SK-N-SH (cell line): ENCODE measurements at regions not wholly inside any gene's neighbourhood (a gene's known extent, or its start where the extent isn't known, plus 50 kb on each side); places are given as distances from the start of the nearest gene placed in this dataset.

ENCODE experiments used
- CTCF ChIA-PET: fragments of 300-600, 350-600 bp; formaldehyde crosslinking; extraction: SDS; loops from one replicate; lab custom pipeline; 2021; lab: Yijun Ruan, JAX
- POLR2A ChIA-PET: fragments of 350-600 bp; sonication (Branson Sonifier 250); formaldehyde crosslinking; extraction: SDS; loops from one replicate; lab custom pipeline; 2020; ENCODE audit warnings: antibody characterized with exemption, inconsistent platforms; lab: Yijun Ruan, JAX
- DNase-seq: peaks from one replicate; pipeline ENCODE4 v3.0.0; 2012
- H2AFZ ChIP-seq: fragments of 200-600 bp; sonication (generic); 2 replicates; pipeline ENCODE4 v1.8.1; 2016; ENCODE audit warnings: antibody characterized with exemption, mild to moderate bottlenecking, low read depth
- H3F3A ChIP-seq: fragments of 200-600 bp; sonication (generic); replicated peaks from 2 replicates; pipeline ENCODE3; 2016; ENCODE audit warnings: antibody characterized with exemption, mild to moderate bottlenecking; ENCODE audit not compliant: insufficient read depth
- H3K27ac ChIP-seq, 2 experiments: fragments of 200-500 bp in 1 of 2; fragments of 200-600 bp in 1 of 2; sonication (Bioruptor generic) in 1 of 2; sonication (generic), shearing (Covaris generic) in 1 of 2; 2 replicates each; pipeline versions ENCODE4 v1.5.1 to v1.6.1; 2014 to 2016; ENCODE audit warnings: low read depth in 2 of 2, inconsistent platforms in 1 of 2, low read length in 1 of 2, mild to moderate bottlenecking in 1 of 2, mixed read lengths in 1 of 2
- H3K27me3 ChIP-seq: fragments of 200-600 bp; sonication (generic), shearing (Covaris generic); 2 replicates; pipeline ENCODE4 v1.6.1; 2016; ENCODE audit warnings: mixed run types; ENCODE audit not compliant: insufficient read depth
- H3K36me3 ChIP-seq, 2 experiments: fragments of 200-500 bp in 1 of 2; fragments of 200-600 bp in 1 of 2; sonication (Bioruptor generic) in 1 of 2; sonication (generic) in 1 of 2; replicated peaks in 1 of 2; 2 replicates each; pipeline versions ENCODE3 to v1.5.1; 2014 to 2016; ENCODE audit warnings: low read length in 1 of 2, mild to moderate bottlenecking in 1 of 2; ENCODE audit not compliant: insufficient read depth in 2 of 2, control insufficient read depth in 1 of 2
- H3K4me1 ChIP-seq, 2 experiments: fragments of 200-500 bp in 1 of 2; fragments of 200-600 bp in 1 of 2; sonication (Bioruptor generic) in 1 of 2; sonication (generic), shearing (Covaris generic) in 1 of 2; 2 replicates each; pipeline versions ENCODE4 v1.5.1 to v1.6.1; 2014 to 2016; ENCODE audit warnings: low read depth in 1 of 2, low read length in 1 of 2, mixed run types in 1 of 2; ENCODE audit not compliant: insufficient read depth in 2 of 2, control insufficient read depth in 1 of 2
- H3K4me2 ChIP-seq: fragments of 200-600 bp; sonication (generic), shearing (Covaris generic); 2 replicates; pipeline ENCODE4 v1.6.1; 2017; ENCODE audit warnings: mixed run types
- H3K4me3 ChIP-seq, 2 experiments: fragments of 200-500 bp in 1 of 2; fragments of 200-600 bp in 1 of 2; sonication (Bioruptor generic) in 1 of 2; sonication (generic), shearing (Covaris generic) in 1 of 2; 2 replicates each; pipeline versions ENCODE4 v1.5.1 to v1.8.1; 2014 to 2016; ENCODE audit warnings: low read depth in 2 of 2, inconsistent platforms in 1 of 2, low read length in 1 of 2, mild to moderate bottlenecking in 1 of 2, mixed read lengths in 1 of 2, moderate library complexity in 1 of 2
- H3K79me2 ChIP-seq: fragments of 200-600 bp; sonication (generic); 2 replicates; pipeline ENCODE4 v1.8.1; 2017; ENCODE audit warnings: mild to moderate bottlenecking; ENCODE audit not compliant: insufficient read depth
- H3K9ac ChIP-seq: fragments of 200-600 bp; sonication (generic); 2 replicates; pipeline ENCODE4 v1.6.1; 2017; ENCODE audit warnings: mixed run types
- H3K9me2 ChIP-seq: fragments of 200-600 bp; sonication (generic); 2 replicates; pipeline ENCODE4 v1.6.1; 2017; ENCODE audit warnings: mixed run types
- H3K9me3 ChIP-seq: fragments of 200-600 bp; sonication (generic); 2 replicates; pipeline ENCODE4 v1.6.1; 2017; ENCODE audit warnings: mixed run types, mild to moderate bottlenecking, moderate library complexity
- H4K20me1 ChIP-seq: fragments of 200-600 bp; sonication (generic); 2 replicates; pipeline ENCODE4 v1.6.1; 2017; ENCODE audit warnings: mild to moderate bottlenecking, mixed run types; ENCODE audit not compliant: insufficient read depth
- CHD2 ChIP-seq: fragments of 150-350 bp; IDR thresholded peaks from 2 replicates; pipeline ENCODE4 v1.6.1; 2018; ENCODE audit warnings: low read length; ENCODE audit not compliant: partially characterized antibody
- EP300 ChIP-seq, 2 experiments: IDR thresholded peaks; 2 replicates each; pipeline versions ENCODE4 v1.4.0 to v1.6.1; 2012; ENCODE audit warnings: borderline replicate concordance in 1 of 2, low read depth in 1 of 2, low read length in 1 of 2
- EZH2phosphoT487 ChIP-seq: fragments of 200-600 bp; sonication (generic); IDR thresholded peaks from 2 replicates; pipeline ENCODE4 v1.6.1; 2017; ENCODE audit warnings: low read depth, mixed run types, mild to moderate bottlenecking, antibody characterized with exemption, moderate library complexity, borderline replicate concordance
- MEF2A ChIP-seq: IDR thresholded peaks from 2 replicates; pipeline ENCODE4 v1.4.0; 2012; ENCODE audit warnings: low read depth, borderline replicate concordance
- MXI1 ChIP-seq: IDR thresholded peaks from 2 replicates; pipeline ENCODE4 v1.6.1; 2012; ENCODE audit warnings: mild to moderate bottlenecking, low read depth, low read length, improper control_type of control experiment
- PBX3 ChIP-seq: IDR thresholded peaks from 2 replicates; pipeline ENCODE4; 2012
- SIN3A ChIP-seq: IDR thresholded peaks from 2 replicates; pipeline ENCODE4 v1.6.1; 2012; ENCODE audit warnings: low read depth, mild to moderate bottlenecking, low read length, moderate library complexity, borderline replicate concordance
- SMC3 ChIP-seq: IDR thresholded peaks from 2 replicates; pipeline ENCODE4 v1.6.1; 2012; ENCODE audit warnings: low read depth, low read length, improper control_type of control experiment
- TCF12 ChIP-seq: IDR thresholded peaks from 2 replicates; pipeline ENCODE4 v1.4.0; 2012
- USF2 ChIP-seq: fragments of 150-350 bp; IDR thresholded peaks from 2 replicates; pipeline ENCODE4 v1.6.1; 2017; ENCODE audit warnings: antibody characterized with exemption, low read length, low read depth, borderline replicate concordance
- ZBTB33 ChIP-seq: IDR thresholded peaks from 2 replicates; pipeline ENCODE4 v1.4.0; 2012; ENCODE audit warnings: low read depth, borderline replicate concordance
- WGBS: methylation state at CpG from one replicate; pipeline ENCODE4 v1.1.6; 2017; ENCODE audit warnings: low lambda C conversion rate; 5-methylcytosine and 5-hydroxymethylcytosine counted together
- TF ChIP-seq, protein P1 (sequence below): fragments of 200-600 bp; sonication (generic); IDR thresholded peaks from 2 replicates; pipeline ENCODE4 v1.6.1; 2017; ENCODE audit warnings: antibody characterized with exemption, mild to moderate bottlenecking, moderate library complexity

GRCh38 chr4:122249357-122249756 lies 97.2 kb downstream of the BLTP1 start:
- no peaks in the 10 kb centered on the region for H3K9me3 ChIP-seq
- no peaks in the 10 kb centered on the region for H3K9me2 ChIP-seq
- ChIA-PET CTCF (no interaction called here), POLR2A (no interaction called here)
- 100% methylated on average over 1 of the region's 1 CpG for WGBS
- H4K20me1 ChIP-seq = no peaks in the 10 kb centered on the region
- H3K9ac ChIP-seq = no peak overlapping the region
- no peaks in the 10 kb centered on the region for H3K79me2 ChIP-seq
- no peak for TF ChIP-seq SIN3A
- no peak for TF ChIP-seq MXI1
- no peak for TF ChIP-seq PBX3
- TF ChIP-seq TCF12 = no peak
- no peak for TF ChIP-seq EZH2phosphoT487
- TF ChIP-seq MEF2A = no peak
- no peak for TF ChIP-seq USF2
- no peak for TF ChIP-seq CHD2
- no peak overlapping the region for H3K27ac ChIP-seq
- peaks cover 51 to 84% of the 10 kb centered on the region in 2 experiments for H3K36me3 ChIP-seq
- no peak for DNase-seq
- no peaks in the 10 kb centered on the region for H3K4me1 ChIP-seq
- H3F3A ChIP-seq = no peaks in the 10 kb centered on the region
- H2AFZ ChIP-seq = no peak overlapping the region
- no peak overlapping the region for H3K4me3 ChIP-seq
- no peaks in the 10 kb centered on the region for H3K27me3 ChIP-seq
- H3K4me2 ChIP-seq = no peak overlapping the region

DNA sequence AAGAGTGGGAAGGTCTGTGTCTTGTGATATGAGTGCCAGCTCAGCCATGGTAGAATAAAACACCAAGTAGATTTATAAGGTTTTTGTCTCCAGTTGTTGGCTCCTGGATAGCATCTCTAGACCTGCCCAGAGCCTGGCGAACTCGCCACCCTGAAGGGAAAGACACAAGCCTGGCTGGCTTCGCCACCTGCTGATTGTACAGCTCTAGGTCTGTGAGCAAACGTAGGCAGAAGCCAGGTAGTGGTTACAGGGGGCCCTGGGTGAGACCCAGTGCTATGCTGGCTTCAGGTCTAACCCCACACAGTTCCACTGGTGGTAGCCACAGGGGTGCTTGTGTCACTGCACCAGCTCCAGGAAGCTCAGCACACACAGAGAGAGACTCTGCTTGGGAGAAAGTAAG lies 100.5 kb downstream of the BLTP1 start:
- DNase-seq = no peak
- ChIA-PET POLR2A (no interaction called here), CTCF (interaction anchor here (0.8 kb wide), 1 partner anchor 15 kb away, joined by 3 read pairs; no protein-coding TSS in a partner anchor)
- no peak overlapping the region for H2AFZ ChIP-seq
- H3F3A ChIP-seq = no peaks in the 10 kb centered on the region
- H3K79me2 ChIP-seq = no peaks in the 10 kb centered on the region
- H3K4me1 ChIP-seq = no peaks in the 10 kb centered on the region
- TF ChIP-seq ZBTB33 (no peak), TCF12 (no peak), EP300 (IDR thresholded peaks at IDR 0.05; ENCODE audit: borderline replicate concordance in 1 of 2, low read depth in 1 of 2, low read length in 1 of 2) (no peak), SMC3 (no peak)
- TF ChIP-seq, protein P1, sequence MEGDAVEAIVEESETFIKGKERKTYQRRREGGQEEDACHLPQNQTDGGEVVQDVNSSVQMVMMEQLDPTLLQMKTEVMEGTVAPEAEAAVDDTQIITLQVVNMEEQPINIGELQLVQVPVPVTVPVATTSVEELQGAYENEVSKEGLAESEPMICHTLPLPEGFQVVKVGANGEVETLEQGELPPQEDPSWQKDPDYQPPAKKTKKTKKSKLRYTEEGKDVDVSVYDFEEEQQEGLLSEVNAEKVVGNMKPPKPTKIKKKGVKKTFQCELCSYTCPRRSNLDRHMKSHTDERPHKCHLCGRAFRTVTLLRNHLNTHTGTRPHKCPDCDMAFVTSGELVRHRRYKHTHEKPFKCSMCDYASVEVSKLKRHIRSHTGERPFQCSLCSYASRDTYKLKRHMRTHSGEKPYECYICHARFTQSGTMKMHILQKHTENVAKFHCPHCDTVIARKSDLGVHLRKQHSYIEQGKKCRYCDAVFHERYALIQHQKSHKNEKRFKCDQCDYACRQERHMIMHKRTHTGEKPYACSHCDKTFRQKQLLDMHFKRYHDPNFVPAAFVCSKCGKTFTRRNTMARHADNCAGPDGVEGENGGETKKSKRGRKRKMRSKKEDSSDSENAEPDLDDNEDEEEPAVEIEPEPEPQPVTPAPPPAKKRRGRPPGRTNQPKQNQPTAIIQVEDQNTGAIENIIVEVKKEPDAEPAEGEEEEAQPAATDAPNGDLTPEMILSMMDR = no peak
- no peaks in the 10 kb centered on the region for H4K20me1 ChIP-seq
- peaks cover 50 to 82% of the 10 kb centered on the region in 2 experiments for H3K36me3 ChIP-seq
- 95% methylated on average over 3 of the region's 4 CpGs for WGBS
- H3K4me3 ChIP-seq = no peak overlapping the region
- no peak overlapping the region for H3K9ac ChIP-seq
- no peaks in the 10 kb centered on the region for H3K9me3 ChIP-seq
- no peaks in the 10 kb centered on the region for H3K9me2 ChIP-seq
- no peaks in the 10 kb centered on the region for H3K27me3 ChIP-seq
- H3K27ac ChIP-seq = no peak overlapping the region
- H3K4me2 ChIP-seq = no peak overlapping the region
